ENCODE measurements at regions not wholly inside any gene's neighbourhood (a gene's known extent, or its start where the extent isn't known, plus 50 kb on each side); places are given as distances from the start of the nearest gene placed in this dataset.

DNA sequence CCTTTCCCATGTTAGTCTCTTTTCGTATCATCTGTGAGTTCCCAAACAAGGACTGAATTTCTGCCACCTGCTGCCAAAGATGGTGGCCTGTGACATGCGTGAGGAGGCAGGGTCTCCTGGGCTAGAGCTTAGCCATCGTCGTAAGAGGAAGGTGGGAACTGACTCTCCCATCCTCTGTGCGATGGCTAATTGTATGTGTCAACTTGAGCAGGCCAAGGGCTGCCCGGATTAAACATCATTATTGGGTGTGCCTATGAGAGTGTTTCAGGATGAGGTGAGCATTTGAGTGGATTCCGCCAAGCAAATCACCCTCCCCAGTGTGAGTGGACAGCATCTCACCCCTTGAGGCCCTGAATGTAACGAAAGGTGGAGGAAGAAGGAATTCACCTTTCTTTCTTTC lies 220.7 kb upstream of the DIO3 start:
- DNase-seq = no peak

DNA sequence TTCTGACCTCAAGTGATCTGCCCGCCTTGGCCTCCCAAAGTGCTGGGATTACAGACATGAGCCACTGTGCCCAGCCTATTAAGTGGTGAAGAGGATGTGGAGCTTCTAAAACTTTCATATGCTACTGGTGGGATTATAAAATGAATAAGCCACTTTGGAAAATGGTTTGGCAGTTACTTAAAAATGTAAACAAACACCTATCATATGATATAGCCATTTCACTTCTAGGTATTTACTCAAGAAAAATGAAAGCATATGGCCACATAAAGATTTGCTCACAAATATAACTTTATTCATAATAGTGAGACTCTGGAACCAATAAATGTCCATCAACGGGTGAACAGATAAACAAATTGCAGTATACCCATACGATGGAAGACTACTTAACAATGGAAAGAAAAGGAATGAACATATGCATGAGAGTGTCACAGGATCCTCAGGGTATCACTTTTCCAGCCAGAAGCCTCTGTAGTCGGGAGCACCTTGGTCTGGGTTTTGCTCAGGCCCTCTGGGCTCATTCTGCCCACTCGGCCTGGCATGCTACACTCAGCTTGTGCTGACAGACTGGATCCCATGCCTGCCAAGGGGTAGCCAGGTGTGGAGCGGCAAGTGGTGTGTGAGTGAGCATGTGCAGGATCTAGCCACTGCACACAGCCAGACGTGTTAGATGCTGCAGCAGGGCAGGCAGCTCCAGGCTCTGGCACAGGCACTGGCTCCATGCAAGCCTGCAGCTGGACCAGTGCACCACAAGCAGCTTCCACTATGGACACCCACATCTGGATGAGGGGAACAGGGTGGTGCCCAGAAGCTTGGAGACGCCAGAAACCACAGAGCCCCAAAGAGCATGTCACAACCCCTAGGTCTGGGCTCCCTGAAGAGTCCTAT lies 213.2 kb upstream of the DIO3 start:
- DNase-seq = no peak

DNA sequence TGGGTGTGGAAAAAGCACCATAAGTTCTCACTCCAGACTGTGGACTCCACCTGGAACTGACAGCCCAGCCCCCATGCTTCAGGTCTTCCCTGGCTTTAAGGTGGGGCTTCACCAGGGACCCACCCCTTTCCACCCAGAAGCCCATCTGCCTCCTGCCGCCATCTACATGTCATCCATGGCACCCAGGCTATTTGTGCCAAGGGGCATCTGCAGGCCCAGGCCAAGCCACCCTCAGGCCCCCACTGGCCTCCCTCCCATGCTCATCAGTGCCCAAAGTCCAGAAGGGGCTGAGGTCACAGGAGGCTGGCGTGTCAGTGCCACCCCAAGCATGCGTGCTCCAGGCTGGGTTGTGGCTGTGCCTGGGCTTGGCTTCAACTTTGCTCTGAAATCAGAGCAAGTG lies 212.2 kb upstream of the DIO3 start:
- DNase-seq = no peak

DNA sequence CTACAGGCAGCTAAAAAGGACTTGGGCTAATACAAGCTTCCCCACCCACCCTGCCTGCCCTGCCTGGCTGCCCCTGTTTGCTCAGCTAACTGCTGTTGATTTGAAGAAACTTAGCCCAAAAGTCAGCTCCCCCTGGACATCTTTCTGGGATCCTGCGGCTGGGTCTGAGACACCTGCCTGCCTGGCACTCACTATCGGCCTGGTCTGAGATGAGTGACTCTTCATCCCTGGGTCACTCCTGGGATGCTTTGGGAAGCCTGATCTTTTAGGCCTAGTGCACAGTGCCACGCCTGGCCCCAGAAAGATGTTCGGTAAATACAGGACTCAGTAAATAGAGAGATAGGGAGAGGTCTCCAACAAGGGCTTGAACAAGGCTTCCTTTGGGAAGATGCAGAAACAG lies 211.3 kb upstream of the DIO3 start:
- no peak for DNase-seq

DNA sequence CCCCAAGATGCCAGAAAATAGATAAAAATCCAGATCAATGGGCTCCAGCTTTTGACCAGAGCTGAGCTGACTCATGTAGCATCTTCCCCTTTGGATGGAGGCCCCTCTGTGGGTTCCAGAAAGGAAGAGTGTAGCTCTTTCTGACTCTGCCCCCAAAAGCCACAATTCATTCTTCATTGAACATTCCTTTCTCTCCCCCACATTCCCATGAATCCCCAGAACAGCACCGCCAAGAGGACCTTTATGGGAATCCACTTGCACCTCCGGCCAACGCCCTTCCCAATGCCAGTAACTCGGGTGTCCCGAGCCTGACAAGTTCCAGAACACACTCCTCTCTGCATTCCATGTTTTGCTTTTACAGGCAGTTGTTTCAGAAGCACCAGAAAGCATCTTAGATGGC lies 210.6 kb upstream of the DIO3 start:
- DNase-seq = no peak

DNA sequence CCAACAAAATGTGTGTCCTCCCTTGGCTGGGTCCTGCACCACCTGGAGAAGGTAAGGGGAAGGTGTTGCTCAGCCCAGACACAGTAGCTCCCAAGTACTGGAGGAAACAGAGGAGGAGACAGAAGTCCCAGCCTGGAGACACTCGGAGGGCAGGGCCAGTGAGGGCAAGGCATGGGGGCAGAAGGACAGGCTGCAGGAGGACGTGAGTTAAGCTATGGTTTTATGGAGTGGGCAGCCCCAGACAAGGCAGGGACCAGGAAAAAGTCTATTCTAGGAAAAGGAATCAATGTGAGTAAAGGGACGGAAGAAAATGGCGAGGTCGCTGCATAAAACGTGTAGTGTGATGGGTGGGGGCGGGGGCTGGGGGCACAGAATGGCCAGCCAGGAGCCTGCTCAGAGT lies 210.1 kb upstream of the DIO3 start:
- DNase-seq = no peak

DNA sequence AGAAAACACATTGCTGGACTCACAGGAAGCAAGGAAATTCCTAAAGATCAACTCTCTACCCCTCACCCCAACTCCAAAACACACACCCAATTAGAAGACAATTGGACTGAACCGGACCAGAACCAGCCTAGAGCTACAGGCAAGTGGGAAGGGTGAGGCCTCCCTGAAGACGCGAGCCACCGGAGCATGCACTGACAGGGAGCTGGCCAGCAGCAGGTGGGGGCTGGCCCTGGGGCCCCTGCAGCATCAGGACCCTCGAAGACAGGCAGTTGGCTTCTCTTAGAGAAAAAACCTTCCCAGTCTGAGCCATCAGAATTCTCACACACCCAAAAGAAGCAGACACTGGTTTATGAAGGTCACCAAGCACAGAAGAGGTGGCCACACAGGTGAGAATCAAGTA lies 209.5 kb upstream of the DIO3 start:
- no peak for DNase-seq

DNA sequence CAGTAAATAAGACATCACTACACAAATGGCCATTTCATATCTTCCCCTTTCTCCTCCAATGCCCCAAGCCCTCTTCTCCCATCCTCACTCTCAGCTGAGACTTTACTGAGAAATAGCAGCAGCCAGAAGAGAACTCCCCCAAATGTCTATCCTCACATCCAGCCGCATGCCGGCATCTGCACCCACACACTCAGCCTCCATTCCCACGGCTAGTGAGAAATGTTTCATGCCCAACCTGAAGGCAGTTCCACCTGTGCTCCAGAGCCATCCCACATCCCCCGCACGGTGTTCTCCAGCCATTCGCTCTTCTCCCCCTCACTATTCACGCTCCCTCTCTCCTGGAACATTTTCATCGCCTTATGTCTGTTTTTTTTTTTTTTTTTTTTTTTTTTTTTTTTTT lies 208.7 kb upstream of the DIO3 start:
- no peak for DNase-seq

DNA sequence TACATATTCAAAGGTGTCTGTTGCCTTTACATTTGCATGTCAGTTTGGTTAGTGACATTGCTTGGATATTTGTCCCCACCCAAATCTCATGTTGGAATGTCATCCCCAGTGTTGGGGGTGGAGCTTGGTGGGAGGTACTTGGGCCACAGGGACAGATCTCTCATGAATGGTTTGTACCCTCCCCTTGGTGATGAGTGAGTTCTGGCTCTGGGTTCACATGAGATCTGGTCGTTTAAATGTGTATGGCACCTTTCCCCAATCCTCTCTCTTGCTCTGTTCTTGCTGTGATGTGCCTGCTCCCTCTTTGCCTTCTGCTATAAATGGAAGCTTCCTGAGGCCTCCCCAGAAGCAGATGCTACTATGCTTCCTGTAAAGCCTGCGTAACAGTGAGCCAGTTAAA lies 207.9 kb upstream of the DIO3 start:
- no peak for DNase-seq

DNA sequence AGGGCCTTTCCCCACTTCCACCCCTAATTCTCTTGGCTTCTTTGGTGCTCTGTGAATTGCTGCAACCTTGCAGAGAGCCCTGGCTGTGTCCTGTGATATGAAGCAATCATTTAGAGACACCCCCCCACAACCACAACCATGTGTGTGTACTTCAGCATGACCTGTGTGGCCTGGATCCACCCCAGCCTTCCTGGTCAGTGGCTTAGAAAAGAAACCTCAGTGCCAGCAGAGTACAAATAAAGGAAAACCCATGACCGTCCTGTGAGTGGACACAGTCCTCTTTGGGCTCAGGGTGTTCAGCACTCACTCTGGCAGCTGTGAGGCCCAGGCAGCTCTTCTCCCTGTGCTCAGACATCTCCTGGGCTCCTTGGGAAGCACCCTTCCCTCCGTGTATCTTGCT lies 206.6 kb upstream of the DIO3 start:
- no peak for DNase-seq

DNA sequence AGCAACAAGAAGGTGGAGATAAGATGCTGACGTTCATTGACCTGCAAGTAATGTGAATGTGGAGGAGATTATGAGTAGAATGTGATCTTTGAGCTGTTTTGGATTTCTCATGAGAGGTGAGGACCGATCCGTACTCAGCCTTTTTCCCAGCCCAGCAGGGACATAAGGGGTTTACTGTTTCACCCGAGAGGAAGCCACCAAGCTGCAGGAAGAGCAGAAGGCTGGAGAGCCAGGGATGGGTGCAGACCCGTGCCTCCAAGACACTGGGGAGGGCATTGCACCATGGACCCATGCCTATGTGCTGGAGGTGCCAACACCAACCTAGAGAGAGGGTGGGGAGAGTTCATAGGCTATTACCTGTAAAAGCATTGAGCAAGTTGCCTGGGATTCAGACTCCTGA lies 206.0 kb upstream of the DIO3 start:
- DNase-seq = no peak

DNA sequence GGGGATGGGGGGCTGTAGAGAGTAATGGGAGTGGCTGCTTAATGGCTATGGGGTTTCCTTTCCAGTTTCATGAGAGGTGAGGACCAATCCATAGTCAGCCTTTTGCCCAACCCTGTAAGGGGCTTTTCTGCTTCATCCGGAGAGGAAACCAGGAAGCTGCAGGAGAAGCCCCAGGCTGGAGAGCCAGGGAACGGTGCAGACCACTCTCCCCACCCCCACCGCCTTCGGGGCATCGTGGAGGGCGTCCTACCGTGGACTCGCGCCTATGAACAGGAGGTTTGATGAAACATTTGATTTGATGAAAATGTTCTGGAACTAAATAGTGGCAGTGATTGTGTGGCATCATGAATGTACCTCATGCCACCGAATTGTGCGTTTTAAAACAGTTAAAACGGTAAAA lies 204.3 kb upstream of the DIO3 start:
- no peak for DNase-seq

DNA sequence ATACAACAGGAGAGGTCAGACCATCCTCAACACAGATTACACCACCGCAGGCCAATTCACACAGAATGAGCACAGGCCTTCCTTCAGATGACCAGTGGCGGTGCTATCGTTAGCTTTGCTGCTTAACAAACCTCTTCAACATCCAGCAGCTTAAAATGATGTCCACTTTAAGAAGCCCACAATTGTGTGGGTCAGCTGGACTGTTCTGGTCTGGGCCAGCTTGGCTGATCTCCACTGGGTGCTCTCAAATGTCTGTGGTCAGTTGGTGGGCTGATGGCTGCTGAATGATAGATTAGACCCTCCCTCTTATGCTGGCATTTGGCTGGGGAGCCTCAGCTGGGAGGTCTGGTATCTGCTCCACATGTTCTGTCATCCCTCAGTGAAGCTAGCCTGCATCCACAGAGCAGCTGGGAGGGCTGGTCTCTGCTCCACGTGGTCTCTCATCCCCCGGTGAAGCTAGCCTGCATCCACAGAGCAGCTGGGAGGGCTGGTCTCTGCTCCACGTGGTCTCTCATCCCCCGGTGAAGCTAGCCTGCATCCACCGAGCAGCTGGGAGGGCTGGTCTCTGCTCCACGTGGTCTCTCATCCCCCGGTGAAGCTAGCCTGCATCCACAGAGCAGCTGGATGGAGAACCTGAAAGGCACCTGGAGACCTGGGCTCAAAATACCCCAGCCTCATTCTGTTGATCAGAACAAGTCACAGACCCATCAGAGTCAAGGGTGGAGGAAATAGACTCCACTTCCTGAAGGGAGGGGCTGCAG lies 203.6 kb upstream of the DIO3 start:
- no peak for DNase-seq

DNA sequence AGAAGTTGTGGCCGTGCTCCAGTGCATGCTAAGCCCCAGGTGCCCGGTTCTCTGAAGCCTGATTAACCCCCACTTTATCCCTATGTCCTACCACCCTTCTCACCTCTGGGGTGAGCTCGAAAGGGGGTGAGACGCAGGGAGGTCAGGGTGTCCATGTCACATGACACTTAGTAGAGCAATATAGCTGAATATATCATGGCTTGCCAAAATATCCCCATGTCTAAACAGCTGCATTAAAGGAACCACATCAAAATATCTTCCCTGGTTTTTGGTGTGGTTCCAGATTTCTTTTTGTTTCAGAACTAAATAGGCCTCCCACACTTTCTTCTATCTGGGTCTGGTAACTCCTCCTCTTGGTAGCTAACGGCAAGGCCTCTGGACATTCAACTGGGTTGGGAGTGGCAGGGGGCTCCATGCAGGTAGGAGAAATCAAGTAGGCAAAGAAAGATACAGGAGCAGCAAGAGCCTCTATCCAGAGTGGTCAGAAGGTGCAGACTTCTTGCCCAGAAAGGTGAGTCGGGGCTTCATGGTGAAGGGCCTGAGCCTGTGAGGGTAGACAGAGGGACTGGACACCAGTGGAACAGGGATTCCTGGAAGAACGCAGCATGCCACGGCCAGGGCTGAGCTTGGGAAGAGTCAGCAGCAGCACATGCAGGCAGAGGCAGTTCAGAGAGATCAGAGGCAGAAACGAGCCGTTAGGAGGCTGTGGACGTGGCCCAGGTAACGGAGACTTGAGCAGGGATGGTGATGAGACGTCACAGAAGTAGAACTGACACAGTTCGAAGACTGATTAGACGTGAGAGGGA lies 202.8 kb upstream of the DIO3 start:
- no peak for DNase-seq

DNA sequence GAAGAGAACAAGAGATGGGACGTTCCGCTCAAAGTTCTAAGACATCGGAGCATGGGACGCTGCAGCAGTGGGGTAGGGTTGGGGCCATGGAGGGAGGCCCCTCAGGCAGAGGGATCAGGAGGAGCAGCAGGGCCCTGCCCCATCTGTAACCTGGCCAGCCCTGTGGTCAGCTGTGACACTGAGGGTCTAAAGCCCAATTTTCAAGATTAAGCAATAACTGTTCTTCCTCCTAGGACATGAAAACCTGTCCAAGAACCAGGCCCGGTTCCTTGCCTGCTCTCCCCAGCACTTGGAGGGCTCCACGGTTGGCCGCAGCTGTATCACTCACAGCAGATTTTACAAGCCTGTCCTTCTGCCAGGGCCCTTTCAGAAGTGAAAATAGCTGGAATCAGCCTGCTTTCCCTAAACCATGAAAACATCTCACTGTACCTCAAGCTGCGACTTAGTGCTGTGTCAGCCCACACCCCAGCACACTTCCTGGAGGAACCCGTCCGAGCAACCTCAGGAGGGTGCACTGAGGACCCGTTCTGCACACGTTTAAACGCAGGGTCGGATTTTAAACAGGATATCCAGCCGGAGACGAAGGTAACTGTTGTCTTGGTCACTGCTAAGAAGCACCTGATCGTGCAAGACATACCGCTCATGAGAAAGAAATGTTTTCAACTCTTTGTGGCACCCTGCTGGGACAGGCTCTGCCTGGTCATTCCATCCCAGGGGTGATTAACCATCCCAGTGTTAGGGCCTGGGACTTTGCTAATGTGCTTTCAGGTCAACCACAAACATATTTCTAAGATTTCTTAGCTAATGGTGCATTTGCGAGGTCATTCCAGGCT lies 201.9 kb upstream of the DIO3 start:
- no peak for DNase-seq

DNA sequence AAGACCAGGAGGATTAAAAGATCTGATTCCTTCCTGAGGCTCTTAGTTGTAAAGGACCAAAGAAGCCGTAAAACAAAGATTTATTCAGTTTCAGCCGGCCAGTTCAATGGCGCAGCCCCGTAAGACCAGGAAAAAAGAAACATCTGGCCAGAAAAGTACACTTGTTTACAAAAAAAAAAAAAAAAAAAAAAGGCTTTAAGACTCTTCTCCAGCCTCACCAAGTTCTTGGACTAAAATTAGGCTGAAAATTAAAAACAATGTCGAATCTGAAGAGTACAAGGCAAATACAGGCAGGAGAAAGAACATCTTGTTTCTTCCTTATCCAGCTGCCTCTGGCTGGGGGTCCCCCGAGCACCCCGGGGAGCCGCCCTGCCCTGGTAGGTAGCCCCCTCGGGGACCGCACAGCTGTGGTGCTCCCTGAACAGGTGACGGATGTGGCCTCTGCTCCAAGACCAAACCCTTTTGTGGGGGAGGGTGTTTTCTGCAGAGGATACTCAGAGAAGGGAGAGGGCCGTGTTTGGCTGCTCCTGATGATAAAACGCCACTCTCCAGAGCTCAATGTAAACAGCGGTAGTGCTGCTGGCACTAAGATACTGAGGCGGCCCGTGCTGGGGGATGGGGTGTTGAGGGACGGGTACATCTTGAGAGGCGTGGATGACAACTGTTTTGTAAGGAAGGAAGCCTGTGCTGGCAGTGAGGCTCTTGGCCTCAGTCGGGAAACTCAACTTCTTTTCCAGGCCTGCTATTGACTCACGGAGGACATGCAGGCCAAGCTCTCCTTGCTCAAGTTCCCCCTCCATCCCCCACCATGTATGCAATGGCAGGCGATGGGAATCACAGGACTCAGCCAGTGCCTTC lies 201.0 kb upstream of the DIO3 start:
- peak; percentile 26 for DNase-seq

DNA sequence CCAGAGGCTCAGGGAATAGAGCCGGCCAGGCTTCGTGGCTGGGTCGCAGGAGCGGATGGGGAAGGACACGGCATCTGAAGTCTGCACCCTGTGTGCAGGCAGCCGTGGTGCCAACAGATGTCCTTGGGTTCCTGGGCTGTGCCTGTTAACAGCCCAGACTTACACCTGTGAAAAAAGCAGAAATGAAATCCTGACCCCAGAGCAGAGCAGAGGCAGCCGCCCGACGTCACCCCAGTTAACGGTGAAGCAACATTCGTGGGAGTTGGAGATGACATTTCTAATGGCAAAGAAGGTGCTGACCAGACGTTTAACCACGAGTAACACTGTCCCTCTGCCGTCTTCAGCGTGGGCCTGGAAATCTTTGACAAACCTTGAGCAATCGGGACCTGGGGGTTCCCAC lies 200.3 kb upstream of the DIO3 start:
- no peak for DNase-seq

DNA sequence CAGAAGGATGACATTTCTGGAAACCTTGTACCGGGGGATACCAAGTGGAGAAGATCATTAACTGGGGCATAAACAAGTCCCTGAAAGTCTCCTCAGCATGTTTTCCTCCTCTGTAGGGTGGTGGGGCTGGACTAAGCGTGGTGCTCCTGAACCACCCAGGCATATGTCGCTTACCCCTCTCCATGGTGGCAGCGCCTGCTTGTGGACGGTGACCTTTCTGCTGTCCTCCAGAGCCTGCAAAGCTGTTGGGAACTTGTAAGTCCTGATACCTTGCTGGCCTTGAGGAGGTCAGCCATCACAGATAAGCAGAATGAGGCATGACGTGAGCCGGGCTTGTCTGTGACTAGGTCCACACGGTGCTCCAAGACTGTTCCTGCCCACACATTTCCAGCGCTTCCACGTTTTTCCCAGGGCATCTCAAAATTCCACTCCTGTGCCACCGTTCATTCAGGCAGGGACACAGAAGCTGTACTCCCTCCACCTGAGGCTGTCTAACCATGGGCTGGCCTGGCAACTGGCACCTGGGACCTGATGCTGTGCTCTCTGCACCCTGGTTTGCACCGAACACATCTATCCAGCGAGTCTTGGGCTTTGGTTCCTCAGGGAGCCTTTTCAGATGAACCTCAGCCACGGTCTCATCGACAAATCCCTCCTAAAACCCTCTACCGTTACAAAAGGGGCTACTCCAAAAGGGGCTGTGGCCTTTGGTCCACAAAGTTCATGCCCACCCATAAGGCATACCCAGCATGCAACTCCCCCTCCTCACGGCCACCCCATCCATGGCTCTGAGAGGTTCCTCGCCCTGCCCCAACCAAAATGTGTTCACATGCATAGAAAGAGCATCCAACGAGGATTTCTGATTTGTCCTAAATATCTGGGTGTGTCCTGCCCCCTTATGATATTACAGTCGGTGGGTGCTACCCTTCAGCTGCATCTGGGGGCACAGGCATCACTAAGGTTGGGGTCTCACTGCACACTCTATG lies 199.6 kb upstream of the DIO3 start:
- no peak for DNase-seq

DNA sequence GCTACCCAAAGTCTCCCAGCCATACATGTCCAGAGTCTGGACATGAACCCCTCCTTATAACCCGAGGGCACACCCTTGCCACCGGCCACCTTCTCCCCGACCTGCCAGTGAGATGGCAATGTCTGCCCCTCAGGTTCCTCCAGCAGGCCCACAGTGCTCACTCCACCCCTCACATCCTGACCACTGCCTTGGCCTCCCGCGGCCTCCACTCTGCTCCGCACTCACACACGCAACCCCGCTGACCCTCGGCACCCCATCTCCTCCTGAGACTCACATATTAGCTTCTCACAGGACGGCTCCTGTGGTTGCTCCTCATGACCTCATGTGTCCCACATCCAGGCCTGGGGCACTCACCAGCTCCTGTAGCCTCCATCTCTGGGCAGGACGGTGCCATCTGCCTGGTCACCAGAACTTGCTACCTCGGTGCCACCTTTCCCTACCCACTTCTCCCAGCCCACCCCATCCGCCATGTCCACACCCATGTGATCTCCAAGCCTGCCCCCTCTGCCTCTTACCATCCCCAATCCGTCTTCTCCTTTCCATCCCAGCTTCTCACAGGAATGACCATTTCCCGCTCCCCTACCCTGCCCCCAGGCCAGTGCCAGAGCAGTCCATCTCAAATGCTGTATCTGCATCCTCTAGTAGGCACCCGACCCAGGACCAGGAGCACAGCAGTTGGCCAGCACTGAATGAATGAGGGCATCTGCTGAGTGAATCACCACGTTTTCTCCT lies 198.6 kb upstream of the DIO3 start:
- DNase-seq = no peak

DNA sequence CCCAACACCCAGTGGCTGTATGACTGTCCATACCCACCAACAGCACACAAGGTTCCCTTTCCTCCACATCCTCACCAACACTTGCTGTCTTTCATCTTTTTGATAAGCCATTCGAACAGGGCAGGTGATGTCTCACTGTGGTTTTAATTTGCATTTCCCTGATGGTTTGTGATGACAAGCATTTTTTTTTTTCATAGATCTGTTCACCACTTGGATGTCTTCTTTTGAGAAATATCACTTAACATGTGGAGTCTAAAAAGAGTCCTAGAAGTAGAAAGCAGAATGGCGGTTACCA lies 198.1 kb upstream of the DIO3 start:
- DNase-seq = no peak
